SK-N-DZ (cell line): ENCODE measurements at regions not wholly inside any gene's neighbourhood (a gene's known extent, or its start where the extent isn't known, plus 50 kb on each side); places are given as distances from the start of the nearest gene placed in this dataset.

Experiments
- DNase-seq: peaks from one replicate; pipeline ENCODE4 v3.0.0-alpha.2; 2015; ENCODE audit warnings: low spot score

DNA sequence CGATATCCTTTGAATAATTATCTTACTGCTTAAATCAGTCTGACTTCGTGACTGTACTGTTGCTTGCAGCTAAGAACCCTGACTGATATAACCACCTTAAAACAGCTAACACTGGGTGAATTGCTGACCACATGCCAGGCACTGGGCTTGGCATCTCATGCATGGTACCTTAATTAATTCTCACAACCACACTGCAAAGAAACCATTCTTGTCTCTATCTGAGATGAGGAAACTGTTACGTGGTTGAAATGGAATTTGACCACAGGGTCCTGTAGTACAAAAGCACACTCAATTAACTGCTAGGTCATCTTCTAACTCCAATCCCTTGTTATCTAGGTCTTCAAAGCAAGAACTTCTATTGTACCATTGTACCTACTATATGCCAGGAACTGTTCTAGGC lies 92.7 kb upstream of the PRICKLE2 start:
- no peak for DNase-seq

DNA sequence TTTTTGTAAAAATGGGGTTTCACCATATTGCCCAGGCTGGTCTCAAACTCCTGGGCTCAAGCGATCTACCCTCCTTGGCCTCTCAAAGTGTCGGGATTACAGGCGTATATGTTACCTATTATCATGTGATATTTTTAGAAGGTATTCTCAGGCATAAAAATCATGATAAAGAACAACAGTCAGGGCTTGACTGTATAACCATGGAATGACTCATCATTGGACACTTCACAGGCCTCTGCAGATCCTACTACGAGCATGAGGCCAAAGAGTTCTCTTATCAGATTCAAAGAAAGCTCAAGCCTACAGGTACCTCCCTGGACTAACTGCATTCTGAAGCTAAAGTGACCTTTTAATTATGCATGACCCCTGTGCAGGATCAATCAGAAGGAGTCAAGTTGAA lies 91.7 kb upstream of the PRICKLE2 start:
- no peak for DNase-seq

DNA sequence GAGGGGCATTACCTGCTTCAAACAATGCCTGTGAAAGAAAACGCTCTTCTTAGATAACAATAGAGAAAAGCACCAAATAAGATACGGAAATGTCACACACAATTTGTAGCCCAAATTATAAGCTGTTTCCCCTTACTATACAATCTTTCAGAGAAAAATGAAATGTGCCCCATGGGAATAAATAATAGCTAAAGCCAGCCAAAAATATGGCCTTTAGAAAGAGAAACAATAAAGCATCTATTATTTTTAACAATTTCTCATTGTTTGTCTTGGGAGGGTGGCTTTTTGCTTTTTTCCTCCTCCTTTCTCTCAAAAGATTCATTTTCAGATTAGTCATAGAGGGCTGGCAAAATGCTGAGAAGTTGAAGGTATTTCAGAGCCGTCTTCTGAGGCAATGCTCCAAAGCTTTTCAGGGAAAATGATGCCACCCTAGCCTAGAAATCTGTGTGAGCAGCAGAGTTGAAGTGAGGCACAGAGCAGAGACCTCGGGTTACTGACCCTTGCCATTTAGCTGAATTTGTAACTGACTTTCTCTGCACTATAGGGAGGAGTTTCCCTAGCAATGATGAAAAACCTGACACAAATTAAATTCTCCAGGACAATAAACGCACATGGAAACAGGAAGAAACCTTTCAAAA lies 86.3 kb upstream of the PRICKLE2 start:
- no peak for DNase-seq

DNA sequence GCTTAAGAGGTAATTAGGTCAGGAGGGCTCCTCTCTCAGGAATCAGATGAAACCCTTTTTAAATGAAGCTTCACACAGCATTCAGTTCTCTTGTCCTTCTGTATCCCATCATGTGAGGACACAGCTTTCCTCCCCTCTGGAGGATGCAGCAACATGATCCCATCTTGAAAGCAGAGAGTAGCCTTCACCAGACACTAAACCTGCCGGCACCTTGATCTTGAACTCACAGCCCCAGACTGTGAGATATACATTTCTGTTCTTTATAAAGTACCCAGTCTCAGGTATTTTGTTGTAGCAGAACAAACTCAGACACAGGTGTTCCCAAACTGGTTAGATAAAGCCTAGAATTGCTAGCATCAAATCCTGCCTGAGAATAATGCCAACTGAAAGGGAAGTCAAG lies 83.7 kb upstream of the PRICKLE2 start:
- no peak for DNase-seq

DNA sequence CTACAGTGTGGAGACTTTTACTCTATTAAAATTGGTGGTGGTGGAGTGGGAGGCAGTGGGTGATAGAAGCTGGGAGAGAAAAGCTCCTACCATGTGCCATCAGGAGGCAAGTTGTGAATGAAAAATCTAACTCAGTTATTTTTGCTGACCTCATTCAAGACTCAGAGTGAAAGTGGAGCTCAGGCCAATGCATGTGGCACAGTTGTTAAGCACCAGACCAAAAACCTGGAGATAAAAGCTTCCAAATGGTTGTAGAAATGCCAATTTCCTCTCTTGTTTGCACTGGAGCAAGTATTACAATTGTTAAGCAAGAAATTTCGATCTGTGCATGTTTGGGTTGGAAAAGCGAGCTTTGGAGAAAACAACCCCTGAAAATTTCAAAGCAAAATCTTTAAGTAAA lies 81.5 kb upstream of the PRICKLE2 start:
- DNase-seq, result no peak

DNA sequence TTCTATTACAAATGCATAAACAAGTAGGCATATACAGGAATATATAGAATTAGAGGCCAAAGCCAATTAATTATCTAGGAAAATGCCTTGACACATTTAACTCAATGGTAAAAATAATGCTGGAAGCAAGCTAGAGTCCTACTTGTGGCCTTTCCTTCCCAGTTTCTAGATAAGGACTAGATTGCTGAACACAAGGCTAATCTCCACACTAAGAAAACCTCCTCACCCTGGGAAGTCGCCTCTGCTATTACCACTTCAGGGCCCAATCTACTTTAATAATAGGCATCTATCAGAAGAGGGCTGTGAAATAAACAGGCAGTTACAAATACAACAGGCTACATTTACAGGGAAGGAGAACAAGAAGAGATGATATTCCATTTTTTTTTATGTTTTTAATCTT lies 80.5 kb upstream of the PRICKLE2 start:
- no peak for DNase-seq

DNA sequence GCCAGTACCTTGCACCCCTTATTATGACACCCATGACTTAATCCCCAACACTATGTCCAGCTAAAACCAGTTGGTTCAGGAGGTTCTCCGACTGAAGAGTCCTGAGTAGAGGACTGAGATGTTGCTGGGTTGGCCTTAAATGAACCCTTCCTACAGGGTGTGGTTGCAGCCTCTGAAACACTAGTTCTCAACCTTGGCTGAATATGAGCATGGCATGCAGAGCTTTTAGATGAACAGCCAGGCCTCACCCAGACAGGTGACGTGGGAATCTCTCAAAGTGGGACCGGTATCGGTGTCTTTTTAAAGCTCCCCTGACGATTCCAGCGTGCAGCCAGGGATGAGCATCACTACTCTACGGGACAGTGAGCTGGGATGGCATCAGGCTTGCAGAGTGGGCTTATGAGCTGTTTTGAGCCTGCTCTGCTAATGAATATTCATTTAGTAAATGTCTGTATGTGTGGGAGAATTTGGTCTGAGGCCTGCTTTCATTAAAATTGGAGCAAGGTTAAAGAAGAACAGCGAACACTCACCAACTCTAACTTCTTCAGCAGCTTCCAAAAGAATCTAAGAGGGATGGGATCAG lies 79.7 kb upstream of the PRICKLE2 start:
- no peak for DNase-seq

DNA sequence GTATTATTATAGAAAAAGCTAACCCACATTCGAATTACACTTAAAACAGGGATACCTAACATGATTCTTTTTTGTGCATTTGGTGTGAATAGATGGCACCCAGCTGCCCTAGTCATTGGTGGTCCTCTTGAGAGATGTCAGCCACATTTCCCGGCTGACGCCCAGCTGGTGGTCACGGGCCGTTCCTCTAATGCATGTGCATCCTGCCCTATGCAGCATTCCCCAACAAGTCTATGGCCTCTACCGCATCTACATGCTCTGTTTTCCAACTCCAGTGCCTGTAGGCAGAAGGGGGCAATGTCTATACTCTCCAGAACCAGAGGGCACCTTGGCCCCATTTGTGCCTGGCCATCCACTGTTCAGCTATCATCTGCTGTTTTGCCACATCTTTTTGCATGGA lies 78.6 kb upstream of the PRICKLE2 start:
- DNase-seq, result no peak

DNA sequence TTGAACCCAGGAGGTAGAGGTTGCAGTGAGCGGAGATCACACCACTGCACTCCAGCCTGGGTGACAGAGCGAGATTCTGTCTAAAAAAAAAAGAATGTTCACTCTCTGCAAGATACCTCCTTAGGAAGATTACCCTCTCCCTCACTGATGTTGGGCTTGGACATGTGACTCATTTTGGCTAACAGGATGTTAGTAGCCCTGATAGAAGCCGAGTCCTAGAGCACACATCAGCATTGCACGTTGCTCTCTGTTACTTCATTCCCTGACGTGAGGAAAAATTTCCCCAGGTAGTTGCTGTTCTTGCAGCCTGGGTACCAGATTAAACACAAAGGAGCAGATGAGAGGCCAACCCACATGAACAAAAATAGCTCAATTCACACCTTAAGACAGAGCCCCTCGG lies 78.1 kb upstream of the PRICKLE2 start:
- DNase-seq, result no peak

DNA sequence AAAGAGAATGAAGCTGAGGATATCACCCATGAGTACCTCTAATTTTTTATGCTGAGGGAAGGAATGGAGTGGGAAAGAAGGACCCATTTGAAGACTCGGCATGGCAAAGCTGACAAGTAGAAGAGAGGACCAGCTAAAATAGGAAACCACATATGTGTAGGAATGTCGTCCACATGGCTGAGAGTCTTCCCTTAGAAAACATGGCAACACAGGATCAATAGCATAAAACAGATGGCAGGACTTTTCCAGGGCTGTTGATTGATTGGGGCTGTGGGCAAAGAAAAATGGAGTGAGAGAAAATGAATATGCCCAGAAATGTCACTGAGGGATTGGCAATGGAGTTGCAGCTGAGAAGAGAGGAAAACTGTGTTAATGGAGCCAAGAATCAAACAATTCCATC lies 76.2 kb upstream of the PRICKLE2 start:
- DNase-seq, result no peak

DNA sequence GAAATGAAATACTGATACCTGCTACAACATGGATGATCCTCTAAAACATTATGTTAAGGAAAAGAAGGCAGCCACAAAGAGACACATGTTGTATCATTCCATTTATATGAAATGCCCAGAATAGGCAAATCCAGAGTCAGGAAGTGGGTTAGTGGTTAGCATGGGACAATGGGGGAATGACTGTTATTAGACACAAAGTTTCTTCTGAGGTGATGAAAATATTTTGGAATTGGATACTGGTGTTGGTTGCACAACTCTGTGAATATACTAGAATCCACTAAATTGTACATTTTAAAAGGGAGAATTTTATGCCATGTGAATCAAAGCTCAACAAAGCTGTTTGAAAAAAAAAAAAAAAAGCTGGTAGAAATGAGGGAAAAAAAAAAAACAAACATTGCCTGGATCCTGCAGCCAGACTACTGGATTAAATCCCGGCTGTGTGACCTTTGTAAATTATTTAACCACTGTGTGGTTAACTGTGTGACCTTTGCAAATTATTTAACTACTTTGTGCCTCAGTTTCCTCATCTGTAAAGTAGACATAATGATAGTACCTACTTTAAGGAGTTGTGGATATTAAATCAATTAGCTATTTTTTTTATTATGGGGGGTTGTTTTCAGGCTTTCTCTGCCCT lies 75.6 kb upstream of the PRICKLE2 start:
- no peak for DNase-seq

DNA sequence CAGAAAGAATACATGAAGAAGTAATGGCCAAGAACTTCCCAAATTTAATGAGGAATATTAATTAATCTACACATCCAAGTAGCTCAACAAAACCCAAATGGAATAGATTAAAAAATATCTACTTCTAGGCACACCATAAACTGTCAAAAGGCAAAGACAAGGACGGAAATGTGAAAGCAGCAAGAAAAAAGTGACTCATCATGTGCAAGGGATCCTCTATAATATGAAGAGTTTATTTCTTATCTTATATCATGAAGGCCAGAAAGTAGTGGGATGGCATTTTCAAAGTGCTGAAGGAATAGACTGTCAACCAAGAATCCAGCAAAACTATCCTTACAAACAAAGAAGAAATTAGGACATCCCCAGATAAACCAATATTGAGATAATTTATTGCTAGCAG lies 73.9 kb upstream of the PRICKLE2 start:
- no peak for DNase-seq

DNA sequence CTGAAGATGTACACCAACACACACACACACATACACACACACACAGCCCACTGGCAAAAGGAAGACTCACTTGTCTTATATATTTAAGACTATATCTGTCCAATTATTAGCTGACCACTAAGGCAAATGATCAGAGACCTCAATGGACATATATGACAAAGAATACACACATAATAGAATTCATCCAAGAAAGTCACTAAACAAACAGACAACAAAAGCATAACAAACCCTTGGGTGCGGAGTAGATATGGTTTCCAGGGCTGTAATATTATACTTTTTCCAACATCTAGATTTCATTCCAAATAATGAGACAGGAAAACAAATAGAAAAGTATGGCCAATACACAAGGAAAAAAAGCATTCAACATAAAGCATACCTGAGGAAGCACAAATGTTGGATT lies 72.3 kb upstream of the PRICKLE2 start:
- no peak for DNase-seq

DNA sequence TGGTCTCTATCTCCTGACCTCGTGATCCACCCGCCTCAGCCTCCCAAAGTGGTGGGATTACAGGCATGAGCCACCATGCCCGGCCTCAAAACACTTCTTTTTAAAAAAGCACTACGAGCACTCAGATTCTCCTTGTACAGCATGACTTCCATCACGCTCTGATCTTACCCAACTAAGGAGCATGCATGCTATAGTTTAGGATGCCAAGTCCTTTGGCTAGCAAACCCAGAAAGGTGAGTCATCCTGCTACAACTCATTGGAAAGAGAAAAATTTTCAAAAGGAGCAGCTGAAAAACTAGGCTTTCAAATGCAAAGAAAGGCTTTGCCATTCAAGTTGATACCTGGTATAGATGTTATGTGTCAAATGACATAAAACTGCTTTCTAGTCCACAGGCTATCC lies 70.3 kb upstream of the PRICKLE2 start:
- no peak for DNase-seq

DNA sequence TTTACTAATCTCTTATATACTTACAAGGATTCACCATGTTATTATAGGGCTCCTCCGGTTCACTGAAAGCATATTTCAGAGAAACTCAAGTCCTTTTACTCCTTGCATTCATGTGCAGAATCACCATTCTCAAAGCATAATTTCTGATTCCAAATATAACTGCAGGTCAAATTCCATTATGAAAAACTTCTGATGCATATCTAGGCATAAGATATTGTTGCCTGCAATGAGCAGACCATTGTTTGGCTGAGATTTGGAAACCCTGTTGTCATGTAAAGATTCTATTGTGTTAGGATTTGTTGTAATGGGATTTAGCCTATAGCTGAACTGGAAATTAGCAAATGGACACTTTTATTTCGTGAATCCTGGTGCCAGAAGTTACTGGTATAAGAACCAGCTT lies 69.5 kb upstream of the PRICKLE2 start:
- DNase-seq, result no peak

DNA sequence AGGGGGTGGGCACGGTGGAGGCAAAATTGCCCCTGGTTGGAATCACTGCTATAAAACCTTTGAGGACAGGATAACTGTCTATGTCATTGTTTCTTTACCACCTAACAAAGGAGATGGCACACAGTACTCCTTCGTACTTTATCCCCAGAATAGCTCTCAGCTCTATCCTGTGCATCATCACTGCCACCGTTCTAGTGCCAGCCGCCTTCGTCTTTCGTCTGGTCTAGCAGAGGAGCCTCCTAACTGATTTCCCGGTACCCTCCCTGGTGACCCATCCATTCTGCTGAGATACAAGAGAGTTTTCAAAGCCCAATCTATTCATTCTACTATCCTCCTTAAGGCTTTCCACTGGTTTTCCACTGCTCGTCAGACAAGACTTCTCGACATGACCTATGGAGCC lies 67.9 kb upstream of the PRICKLE2 start:
- no peak for DNase-seq

DNA sequence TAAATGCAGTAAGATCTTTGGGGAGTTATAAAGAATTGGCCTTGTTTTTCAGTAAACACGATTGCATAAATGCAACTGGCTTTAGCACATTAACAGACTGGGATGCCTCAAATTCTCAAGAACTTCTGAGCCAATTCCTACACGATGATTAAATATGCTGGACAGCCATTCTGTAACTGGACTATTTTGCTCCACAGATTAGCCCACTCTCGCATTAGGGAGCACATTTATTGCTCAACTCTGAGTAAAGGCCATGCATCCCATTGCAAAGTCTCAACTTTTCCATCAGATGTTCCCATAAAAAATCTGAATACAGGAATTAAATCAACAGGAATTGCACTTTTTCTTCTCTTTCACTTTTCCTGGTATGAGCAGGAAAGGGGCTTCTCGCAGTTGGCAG lies 66.7 kb upstream of the PRICKLE2 start:
- DNase-seq, result no peak

DNA sequence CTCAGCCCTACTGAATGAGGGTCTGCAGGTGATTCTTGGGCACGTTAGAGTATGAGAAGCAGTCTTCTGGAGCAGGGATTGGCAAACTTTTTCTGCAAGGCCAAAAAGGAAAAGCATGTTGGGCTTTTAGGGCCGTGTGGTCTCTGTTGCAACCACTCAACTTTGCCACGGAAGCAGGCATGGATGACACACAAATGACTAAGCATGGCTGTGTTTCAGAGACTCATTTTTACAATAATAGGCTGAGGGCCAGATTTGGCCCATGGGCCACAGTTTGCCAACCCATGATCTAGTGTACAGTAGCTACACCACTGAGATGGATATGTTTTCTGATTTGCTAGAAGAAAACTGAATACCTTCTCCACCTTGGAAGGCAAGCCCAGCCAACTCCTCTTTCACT lies 66.1 kb upstream of the PRICKLE2 start:
- no peak for DNase-seq

DNA sequence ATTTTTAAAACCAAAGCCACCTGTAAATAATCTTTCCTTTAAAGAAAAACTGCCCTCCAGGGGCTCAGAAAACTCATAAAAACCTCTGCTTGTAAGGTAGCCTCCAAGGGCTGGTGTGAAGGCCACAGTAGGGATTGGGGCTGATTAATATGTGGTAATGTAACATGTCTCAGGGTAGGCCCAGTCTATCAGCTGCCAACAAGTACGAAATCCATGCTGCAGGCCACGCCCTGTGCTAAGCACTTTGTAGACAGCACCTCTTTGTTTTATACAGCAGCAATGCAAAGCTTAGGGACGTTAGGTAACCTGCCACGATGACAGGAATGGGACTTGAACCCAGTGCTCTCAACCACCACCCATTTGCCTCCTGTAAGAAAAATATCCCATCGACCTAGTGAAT lies 65.6 kb upstream of the PRICKLE2 start:
- DNase-seq, result no peak

DNA sequence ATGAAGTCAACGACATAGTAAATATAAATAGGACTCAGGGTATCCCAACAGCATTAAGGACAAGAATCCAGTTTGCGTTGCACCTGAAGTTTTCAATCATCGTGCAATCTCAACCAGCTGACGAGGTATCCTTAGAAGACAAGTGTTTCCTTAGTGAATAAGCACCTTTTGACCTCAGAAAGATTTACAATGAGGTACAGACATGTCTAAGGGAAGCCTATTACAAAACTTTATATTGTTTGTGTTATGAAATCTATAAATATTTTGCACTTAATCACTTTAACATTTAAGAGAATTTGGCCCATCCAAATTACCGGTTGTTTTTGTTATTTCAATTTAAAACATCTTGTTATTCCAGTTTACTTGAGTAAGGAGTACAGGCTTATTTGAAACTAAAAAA lies 64.9 kb upstream of the PRICKLE2 start:
- no peak for DNase-seq

DNA sequence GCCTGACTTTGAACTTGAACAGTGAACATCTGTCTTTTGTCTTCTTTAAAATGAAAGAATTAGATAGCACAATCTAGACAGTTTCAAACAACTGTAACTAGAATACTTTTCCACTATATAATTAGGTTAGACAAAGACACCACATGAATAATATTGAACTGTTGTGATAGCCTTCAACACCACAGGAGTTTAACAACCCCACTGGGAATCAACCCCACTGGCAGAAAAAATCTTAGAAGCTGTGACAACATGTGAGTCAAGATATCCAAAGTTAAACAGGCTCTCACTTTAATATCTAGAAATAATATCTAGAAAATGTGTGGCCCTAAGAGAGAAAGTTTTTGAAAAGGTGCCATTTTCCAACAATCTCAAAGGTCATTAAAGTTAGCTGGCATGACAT lies 64.4 kb upstream of the PRICKLE2 start:
- no peak for DNase-seq

DNA sequence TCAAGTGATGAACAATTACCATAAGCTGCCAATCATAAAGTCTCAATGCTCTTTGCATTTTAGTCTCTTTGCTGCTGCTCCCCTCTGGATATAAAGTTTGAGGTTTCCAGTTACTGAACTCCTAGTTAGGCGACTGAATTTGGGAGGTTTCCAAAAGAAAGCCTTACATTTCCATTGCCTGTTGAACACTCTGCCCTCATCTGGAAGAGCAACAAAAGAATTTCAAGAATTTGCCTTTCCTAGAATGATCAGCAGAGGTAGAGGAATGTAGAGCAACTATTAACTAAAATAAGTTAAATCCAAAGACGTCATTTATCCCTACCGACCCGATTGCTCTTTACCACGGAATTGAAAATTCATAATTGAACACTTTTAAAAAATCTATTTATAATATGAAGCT lies 53.4 kb upstream of the PRICKLE2 start:
- no peak for DNase-seq

DNA sequence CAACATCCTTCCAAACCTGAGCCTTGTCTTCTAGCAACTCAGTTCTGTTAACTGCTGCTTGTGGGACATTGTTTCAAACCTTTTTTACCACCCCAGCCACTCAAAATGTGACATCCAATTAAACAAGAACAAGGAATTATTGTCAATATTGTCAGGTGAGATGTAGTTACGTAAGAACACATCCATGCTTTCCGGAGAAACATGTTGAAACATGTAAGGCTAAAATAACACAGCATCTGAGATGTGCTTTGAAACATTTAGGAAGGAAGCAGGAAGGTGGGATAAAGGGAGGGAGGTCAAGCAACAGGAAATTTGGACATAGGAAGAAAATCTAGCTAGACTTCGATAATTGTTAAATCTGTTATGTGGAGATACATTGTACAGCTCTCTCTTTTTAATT lies 50.9 kb upstream of the PRICKLE2 start:
- no peak for DNase-seq
